ENCODE measurements at regions not wholly inside any gene's neighbourhood (a gene's known extent, or its start where the extent isn't known, plus 50 kb on each side); places are given as distances from the start of the nearest gene placed in this dataset. TPM values are rescaled to one million over a fixed set of nuclear protein-coding genes. Genes with fewer than 3 reads are reported as not detected.
"Not testable (repeated sequence)": the region's sequence is repeated elsewhere in the genome, so short reads cannot be mapped to it uniquely, and the experiment has no call there.

DNA sequence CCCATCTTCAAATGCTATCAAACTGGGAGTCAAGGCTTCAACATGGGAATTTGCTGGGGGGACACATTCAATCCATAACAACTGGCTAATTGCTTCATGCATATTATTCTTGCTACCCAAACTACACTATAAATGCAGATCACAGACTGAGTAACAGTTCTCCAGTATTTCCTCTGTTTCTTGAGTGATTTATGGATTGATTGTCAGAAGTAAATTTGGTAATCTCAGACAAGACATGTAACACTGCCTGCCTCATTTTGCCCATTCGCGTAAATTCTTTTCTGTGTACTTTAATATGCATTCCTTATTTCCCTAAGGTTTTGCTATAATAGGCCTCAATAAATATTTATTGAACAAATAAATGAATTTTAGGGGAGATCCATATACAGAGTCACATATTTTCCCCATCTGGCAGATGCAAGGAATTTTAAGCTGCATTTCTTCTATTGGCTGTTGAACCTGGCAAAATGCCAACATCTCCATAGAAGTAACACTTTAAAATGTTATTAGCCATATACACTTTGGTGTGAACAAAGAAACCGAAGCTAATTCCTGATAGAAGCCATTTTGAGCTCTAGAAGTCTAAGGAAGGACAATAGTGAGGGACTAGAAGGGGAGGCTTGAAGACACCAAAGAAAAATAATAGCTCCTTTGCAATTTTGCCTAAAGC lies 98.2 kb downstream of the QRSL1 start:
- CTCF ChIA-PET: no interaction called here
- ATAC-seq (no peak), DNase-seq (no peak)
- Mint-ChIP-seq H3K36me3 (no peaks in the 10 kb centered on the region), H3K4me3 (no peak overlapping the region), H3K27me3 (peaks cover 18% of the 10 kb centered on the region), H3K27ac (no peak overlapping the region), H3K4me1 (no peaks in the 10 kb centered on the region), H3K9me3 (ENCODE audit: low read depth) (no peaks in the 10 kb centered on the region)

GRCh38 chr6:106724848-106725247 lies 95.5 kb downstream of the QRSL1 start:
- H3K27me3 Mint-ChIP-seq: peaks cover 7% of the 10 kb centered on the region
- ATAC-seq (no peak), DNase-seq (no peak)
- H3K36me3 Mint-ChIP-seq: no peaks in the 10 kb centered on the region
- no peak overlapping the region for H3K27ac Mint-ChIP-seq
- H3K4me1 Mint-ChIP-seq: no peaks in the 10 kb centered on the region
- H3K9me3 Mint-ChIP-seq (ENCODE audit: low read depth): no peaks in the 10 kb centered on the region
- CTCF ChIA-PET: no interaction called here
- no peak overlapping the region for H3K4me3 Mint-ChIP-seq

- Mint-ChIP-seq H3K27me3 (peaks cover 3% of the 10 kb centered on the region), H3K4me3 (no peak overlapping the region), H3K36me3 (no peaks in the 10 kb centered on the region), H3K9me3 (ENCODE audit: low read depth) (no peaks in the 10 kb centered on the region), H3K4me1 (no peaks in the 10 kb centered on the region), H3K27ac (no peak overlapping the region)
- ATAC-seq (no peak), DNase-seq (no peak)
- CTCF ChIA-PET: no interaction called here
Observed at GRCh38 chr6:106724337-106724736, 95.0 kb downstream of the QRSL1 start.

DNA sequence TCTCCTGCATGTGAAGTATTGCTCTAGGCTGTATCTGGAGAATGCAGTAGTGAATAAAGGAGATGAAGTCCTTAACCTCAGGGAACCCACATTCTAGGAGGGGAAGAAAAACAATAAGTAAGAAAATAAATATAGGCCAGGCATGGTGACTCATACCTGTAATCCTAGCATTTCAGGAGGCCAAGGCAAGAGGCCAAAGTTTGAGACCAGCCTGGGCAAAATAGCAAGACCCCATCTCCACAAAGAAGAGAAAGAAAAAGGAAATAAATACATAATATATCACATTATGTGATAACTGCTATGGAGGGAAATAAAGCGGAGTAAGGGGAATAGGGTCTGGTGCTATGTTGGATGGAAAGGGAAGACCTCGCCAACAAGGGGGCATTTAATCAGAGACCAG lies 94.0 kb downstream of the QRSL1 start:
- H3K4me3 Mint-ChIP-seq; H3K27me3 Mint-ChIP-seq; DNase-seq; H3K4me1 Mint-ChIP-seq; H3K36me3 Mint-ChIP-seq; CTCF ChIA-PET; ATAC-seq; H3K9me3 Mint-ChIP-seq (ENCODE audit: low read depth); H3K27ac Mint-ChIP-seq: not testable (repeated sequence)

DNA sequence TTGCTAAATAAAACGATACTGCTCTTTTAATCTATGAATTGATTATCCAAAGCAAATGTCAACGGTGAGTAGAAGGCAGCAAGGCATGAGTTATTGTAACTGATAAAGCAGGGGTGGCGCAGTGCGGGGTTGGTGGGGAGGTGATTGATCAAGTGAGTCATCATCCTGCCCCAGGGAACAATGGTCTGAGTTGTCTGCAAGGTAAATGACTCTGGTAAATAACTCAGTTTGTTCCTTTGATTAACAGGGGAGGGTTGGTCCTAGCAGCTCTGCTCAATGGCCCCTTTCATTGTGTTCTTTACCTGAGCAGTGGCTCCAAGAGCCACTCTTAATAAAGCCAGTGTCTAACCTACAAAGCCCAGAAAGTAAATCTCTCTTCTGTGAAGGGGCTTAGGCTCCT lies 91.8 kb downstream of the QRSL1 start:
- ATAC-seq; H3K4me3 Mint-ChIP-seq; CTCF ChIA-PET; H3K27ac Mint-ChIP-seq; H3K4me1 Mint-ChIP-seq; H3K36me3 Mint-ChIP-seq; H3K9me3 Mint-ChIP-seq (ENCODE audit: low read depth); DNase-seq: not testable (repeated sequence)
- H3K27me3 Mint-ChIP-seq: peaks cover 12% of the 10 kb centered on the region

Small RNAs in the stretch of these regions (microRNA-seq; reads per million reads assigned to microRNA genes)
- not detected for gene MIR587
